ENCODE measurements at regions not wholly inside any gene's neighbourhood (a gene's known extent, or its start where the extent isn't known, plus 50 kb on each side); places are given as distances from the start of the nearest gene placed in this dataset.

DNA sequence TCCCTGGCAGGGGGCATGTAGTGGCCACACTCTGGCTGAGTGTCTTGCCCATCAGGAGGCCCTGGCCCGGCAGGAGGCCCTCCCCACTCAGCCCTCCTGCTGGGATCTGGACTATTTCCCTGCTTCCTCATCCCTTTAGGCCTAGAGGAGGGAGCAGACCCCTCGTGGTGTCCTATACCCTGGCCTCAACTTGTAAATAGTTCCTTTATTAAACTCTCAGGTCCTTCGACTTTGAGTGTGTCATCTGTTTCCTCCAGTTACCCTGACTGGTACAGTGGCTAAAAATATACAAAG lies 166.7 kb upstream of the GLI2 start:
- Histone ChIP-seq H3K14ac (ENCODE audit: low read length) (no peak overlapping the region), H3K9me3 (ENCODE audit: insufficient read depth, low read depth, low read length) (no peaks in the 10 kb centered on the region), H3K9ac (ENCODE audit: low read length) (no peak overlapping the region), H3K4me1 (ENCODE audit: control insufficient read depth in 1 of 2, insufficient read depth in 2 of 2, low read length in 2 of 2) (no peaks in the 10 kb centered on the region), H3K23ac (ENCODE audit: low read length) (no peak overlapping the region), H3K4me2 (ENCODE audit: low read length) (no peak overlapping the region), H2BK12ac (ENCODE audit: low read length) (no peak overlapping the region), H2AFZ (ENCODE audit: insufficient read depth, low read length, poor library complexity) (no peak overlapping the region), H3K4me3 (ENCODE audit: low read depth, low read length) (no peak overlapping the region), H3K79me2 (ENCODE audit: control insufficient read depth, insufficient read depth, low read length, poor library complexity) (no peaks in the 10 kb centered on the region), H4K12ac (ENCODE audit: low read depth, low read length) (no peak overlapping the region), H3K36me3 (ENCODE audit: control insufficient read depth in 1 of 2, insufficient read depth in 2 of 2, low read length in 2 of 2) (no peaks in the 10 kb centered on the region), H3K18ac (ENCODE audit: low read length) (no peak overlapping the region), H4K8ac (ENCODE audit: low read depth, low read length) (no peak overlapping the region), H2BK120ac (ENCODE audit: insufficient read depth, low read length, poor library complexity) (no peak overlapping the region), H3K79me1 (ENCODE audit: low read length) (no peaks in the 10 kb centered on the region), H3K4ac (ENCODE audit: low read depth, low read length) (no peak overlapping the region), H2AK5ac (ENCODE audit: low read length) (no peak overlapping the region), H3K27ac (ENCODE audit: low read depth, low read length) (no peak overlapping the region), H4K91ac (ENCODE audit: low read depth, low read length) (no peak overlapping the region), H2BK5ac (ENCODE audit: low read depth, low read length, poor library complexity) (no peak overlapping the region), H3K27me3 (ENCODE audit: insufficient read depth, low read length) (no peaks in the 10 kb centered on the region)
- DNase-seq: no peak
- no CpG with 5 or more reads among the region's 3 CpGs for WGBS (ENCODE audit: extremely low coverage, insufficient coverage, insufficient read length)

DNA sequence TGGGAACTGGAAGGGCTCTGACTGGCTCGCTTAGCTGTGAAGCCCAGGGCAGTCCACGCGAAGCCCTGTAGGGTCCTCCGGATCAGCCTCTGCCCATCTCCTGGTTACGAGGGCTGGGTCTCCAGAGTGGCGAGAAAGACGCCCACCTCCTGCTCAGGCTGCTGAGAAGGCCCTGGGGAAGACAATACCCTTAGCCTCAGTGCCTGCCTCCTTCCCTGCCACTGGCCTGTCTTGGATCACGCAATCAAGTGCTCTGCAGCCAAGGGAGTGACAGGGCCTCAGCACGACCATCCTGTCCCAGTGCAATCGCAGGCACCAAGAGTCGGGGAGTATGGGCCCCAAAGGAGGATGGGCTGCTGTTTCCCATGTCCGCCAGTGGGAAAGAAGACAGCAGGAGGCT lies 165.7 kb upstream of the GLI2 start:
- Histone ChIP-seq H2BK12ac (ENCODE audit: low read length) (no peak overlapping the region), H3K4ac (ENCODE audit: low read depth, low read length) (no peak overlapping the region), H3K14ac (ENCODE audit: low read length) (no peak overlapping the region), H4K91ac (ENCODE audit: low read depth, low read length) (no peak overlapping the region), H2AFZ (ENCODE audit: insufficient read depth, low read length, poor library complexity) (no peak overlapping the region), H3K23ac (ENCODE audit: low read length) (no peak overlapping the region), H3K9ac (ENCODE audit: low read length) (no peak overlapping the region), H4K8ac (ENCODE audit: low read depth, low read length) (no peak overlapping the region), H3K79me1 (ENCODE audit: low read length) (no peaks in the 10 kb centered on the region), H2BK5ac (ENCODE audit: low read depth, low read length, poor library complexity) (no peak overlapping the region), H4K12ac (ENCODE audit: low read depth, low read length) (no peak overlapping the region), H3K18ac (ENCODE audit: low read length) (no peak overlapping the region), H3K79me2 (ENCODE audit: control insufficient read depth, insufficient read depth, low read length, poor library complexity) (no peaks in the 10 kb centered on the region), H3K9me3 (ENCODE audit: insufficient read depth, low read depth, low read length) (no peaks in the 10 kb centered on the region), H3K4me3 (ENCODE audit: low read depth, low read length) (no peak overlapping the region), H3K27ac (ENCODE audit: low read depth, low read length) (no peak overlapping the region), H2BK120ac (ENCODE audit: insufficient read depth, low read length, poor library complexity) (no peak overlapping the region), H3K4me1 (ENCODE audit: control insufficient read depth in 1 of 2, insufficient read depth in 2 of 2, low read length in 2 of 2) (no peaks in the 10 kb centered on the region), H3K27me3 (ENCODE audit: insufficient read depth, low read length) (no peaks in the 10 kb centered on the region), H3K4me2 (ENCODE audit: low read length) (no peak overlapping the region), H3K36me3 (ENCODE audit: control insufficient read depth in 1 of 2, insufficient read depth in 2 of 2, low read length in 2 of 2) (no peaks in the 10 kb centered on the region), H2AK5ac (ENCODE audit: low read length) (no peak overlapping the region)
- no CpG with 5 or more reads among the region's 12 CpGs for WGBS (ENCODE audit: extremely low coverage, insufficient coverage, insufficient read length)
- DNase-seq: no peak

DNA sequence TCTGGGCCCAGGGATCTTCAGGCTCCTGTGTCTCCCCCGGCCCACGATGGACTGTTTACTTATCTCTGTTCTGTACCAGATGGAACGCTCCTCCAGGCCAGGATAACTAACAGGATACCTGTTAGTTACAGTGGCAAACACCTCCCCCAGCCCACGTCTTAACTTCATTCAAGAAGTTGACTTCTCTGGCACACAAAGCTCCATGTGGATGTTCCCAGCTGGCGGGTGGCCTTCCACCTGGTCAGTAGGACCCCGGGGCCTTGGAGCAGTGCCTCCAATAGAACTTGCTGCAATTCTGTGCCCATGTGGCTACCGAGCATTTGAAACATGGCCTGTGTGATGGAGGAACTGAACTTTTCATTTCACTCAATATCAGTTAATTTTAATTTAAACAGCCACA lies 165.1 kb upstream of the GLI2 start:
- Histone ChIP-seq H3K14ac (ENCODE audit: low read length) (no peak overlapping the region), H4K8ac (ENCODE audit: low read depth, low read length) (no peak overlapping the region), H3K27ac (ENCODE audit: low read depth, low read length) (no peak overlapping the region), H2AFZ (ENCODE audit: insufficient read depth, low read length, poor library complexity) (no peak overlapping the region), H2AK5ac (ENCODE audit: low read length) (no peak overlapping the region), H3K4me2 (ENCODE audit: low read length) (no peak overlapping the region), H4K12ac (ENCODE audit: low read depth, low read length) (no peak overlapping the region), H2BK120ac (ENCODE audit: insufficient read depth, low read length, poor library complexity) (no peak overlapping the region), H3K9me3 (ENCODE audit: insufficient read depth, low read depth, low read length) (no peaks in the 10 kb centered on the region), H3K79me2 (ENCODE audit: control insufficient read depth, insufficient read depth, low read length, poor library complexity) (no peaks in the 10 kb centered on the region), H2BK5ac (ENCODE audit: low read depth, low read length, poor library complexity) (no peak overlapping the region), H3K4me3 (ENCODE audit: low read depth, low read length) (no peak overlapping the region), H3K4ac (ENCODE audit: low read depth, low read length) (no peak overlapping the region), H3K27me3 (ENCODE audit: insufficient read depth, low read length) (no peaks in the 10 kb centered on the region), H3K9ac (ENCODE audit: low read length) (no peak overlapping the region), H3K23ac (ENCODE audit: low read length) (no peak overlapping the region), H4K91ac (ENCODE audit: low read depth, low read length) (no peak overlapping the region), H3K79me1 (ENCODE audit: low read length) (no peaks in the 10 kb centered on the region), H3K4me1 (ENCODE audit: control insufficient read depth in 1 of 2, insufficient read depth in 2 of 2, low read length in 2 of 2) (no peaks in the 10 kb centered on the region), H3K18ac (ENCODE audit: low read length) (no peak overlapping the region), H2BK12ac (ENCODE audit: low read length) (no peak overlapping the region), H3K36me3 (ENCODE audit: control insufficient read depth in 1 of 2, insufficient read depth in 2 of 2, low read length in 2 of 2) (no peaks in the 10 kb centered on the region)
- WGBS (ENCODE audit: extremely low coverage, insufficient coverage, insufficient read length): no CpG with 5 or more reads among the region's 7 CpGs
- DNase-seq: no peak

DNA sequence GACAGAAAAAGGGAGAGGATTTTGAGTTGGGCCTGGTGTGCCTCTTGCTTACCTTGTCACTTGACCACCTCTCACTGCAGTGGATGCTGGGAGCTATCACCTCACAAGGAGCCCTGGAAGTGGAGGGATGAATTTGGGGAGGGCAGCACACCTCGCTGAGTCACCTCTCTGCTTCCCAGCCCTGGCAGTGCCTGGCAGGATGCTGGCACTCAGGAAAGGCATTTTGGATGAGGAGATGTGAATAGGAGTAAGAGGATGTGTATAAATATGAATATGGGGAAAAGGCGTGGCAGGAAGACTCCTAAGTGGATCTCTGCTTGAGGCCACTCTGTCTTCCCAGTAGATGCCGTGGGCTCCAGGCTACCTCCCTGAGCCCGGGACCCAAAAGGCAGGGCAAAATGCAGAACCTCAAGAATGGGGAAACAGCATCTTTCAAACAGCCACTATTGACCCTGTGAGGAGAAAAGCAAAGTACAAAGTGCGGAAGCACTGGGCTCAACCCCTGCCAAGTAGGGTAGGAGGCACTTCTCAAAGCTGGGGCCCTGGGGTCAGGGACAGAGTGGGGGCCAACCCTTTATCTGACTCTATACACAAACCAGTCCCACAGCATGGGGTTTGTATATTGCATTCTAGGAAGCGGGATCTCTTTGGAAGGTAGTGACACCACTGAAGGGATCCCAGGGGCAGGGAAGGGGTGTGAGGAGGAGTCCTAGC lies 164.5 kb upstream of the GLI2 start:
- Histone ChIP-seq H3K4me2 (ENCODE audit: low read length) (no peak overlapping the region), H3K23ac (ENCODE audit: low read length) (no peak overlapping the region), H3K36me3 (ENCODE audit: control insufficient read depth in 1 of 2, insufficient read depth in 2 of 2, low read length in 2 of 2) (no peaks in the 10 kb centered on the region), H3K9me3 (ENCODE audit: insufficient read depth, low read depth, low read length) (no peaks in the 10 kb centered on the region), H2AK5ac (ENCODE audit: low read length) (no peak overlapping the region), H3K79me2 (ENCODE audit: control insufficient read depth, insufficient read depth, low read length, poor library complexity) (no peaks in the 10 kb centered on the region), H3K14ac (ENCODE audit: low read length) (no peak overlapping the region), H4K91ac (ENCODE audit: low read depth, low read length) (no peak overlapping the region), H3K79me1 (ENCODE audit: low read length) (no peaks in the 10 kb centered on the region), H2BK5ac (ENCODE audit: low read depth, low read length, poor library complexity) (no peak overlapping the region), H2BK120ac (ENCODE audit: insufficient read depth, low read length, poor library complexity) (no peak overlapping the region), H4K8ac (ENCODE audit: low read depth, low read length) (no peak overlapping the region), H3K18ac (ENCODE audit: low read length) (no peak overlapping the region), H3K27ac (ENCODE audit: low read depth, low read length) (no peak overlapping the region), H3K4me3 (ENCODE audit: low read depth, low read length) (no peak overlapping the region), H4K12ac (ENCODE audit: low read depth, low read length) (no peak overlapping the region), H3K4ac (ENCODE audit: low read depth, low read length) (no peak overlapping the region), H2BK12ac (ENCODE audit: low read length) (no peak overlapping the region), H2AFZ (ENCODE audit: insufficient read depth, low read length, poor library complexity) (no peak overlapping the region), H3K4me1 (ENCODE audit: control insufficient read depth in 1 of 2, insufficient read depth in 2 of 2, low read length in 2 of 2) (no peaks in the 10 kb centered on the region), H3K9ac (ENCODE audit: low read length) (no peak overlapping the region), H3K27me3 (ENCODE audit: insufficient read depth, low read length) (no peaks in the 10 kb centered on the region)
- WGBS (ENCODE audit: extremely low coverage, insufficient coverage, insufficient read length): 100% methylated on average over 1 of the region's 6 CpGs
- no peak for DNase-seq

All from trophoblast cell (in vitro differentiated cells and primary cell).